GM18499 (cell line): ENCODE measurements at regions not wholly inside any gene's neighbourhood (a gene's known extent, or its start where the extent isn't known, plus 50 kb on each side); places are given as distances from the start of the nearest gene placed in this dataset.

Experiments used
- ATAC-seq: cut with Tn5 transposase; IDR thresholded peaks from one replicate; pipeline ENCODE4 v1.9.1; 2021; ENCODE audit warnings: moderate number of reproducible peaks; ENCODE audit not compliant: insufficient read depth, unreplicated experiment

DNA sequence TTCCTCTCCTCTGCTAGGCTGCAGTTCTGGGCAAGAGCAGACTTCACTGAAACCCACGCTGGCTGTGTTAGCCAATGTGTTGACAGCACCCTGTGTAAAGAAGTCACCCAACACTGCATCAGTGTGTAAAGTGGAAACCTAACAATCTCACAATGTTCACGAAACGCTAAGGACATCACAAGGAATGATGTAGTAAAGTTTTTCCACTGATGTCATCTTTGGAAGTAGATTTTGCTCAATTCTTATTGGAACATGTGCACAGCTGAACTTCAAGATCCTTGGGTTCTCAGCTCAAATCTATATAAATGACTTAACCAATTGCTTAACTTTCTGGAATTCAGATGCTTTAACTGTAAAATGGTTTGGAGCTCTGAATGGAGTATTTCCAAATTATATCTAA is 1112.5 kb downstream of the TSN start:
- no peak for ATAC-seq

DNA sequence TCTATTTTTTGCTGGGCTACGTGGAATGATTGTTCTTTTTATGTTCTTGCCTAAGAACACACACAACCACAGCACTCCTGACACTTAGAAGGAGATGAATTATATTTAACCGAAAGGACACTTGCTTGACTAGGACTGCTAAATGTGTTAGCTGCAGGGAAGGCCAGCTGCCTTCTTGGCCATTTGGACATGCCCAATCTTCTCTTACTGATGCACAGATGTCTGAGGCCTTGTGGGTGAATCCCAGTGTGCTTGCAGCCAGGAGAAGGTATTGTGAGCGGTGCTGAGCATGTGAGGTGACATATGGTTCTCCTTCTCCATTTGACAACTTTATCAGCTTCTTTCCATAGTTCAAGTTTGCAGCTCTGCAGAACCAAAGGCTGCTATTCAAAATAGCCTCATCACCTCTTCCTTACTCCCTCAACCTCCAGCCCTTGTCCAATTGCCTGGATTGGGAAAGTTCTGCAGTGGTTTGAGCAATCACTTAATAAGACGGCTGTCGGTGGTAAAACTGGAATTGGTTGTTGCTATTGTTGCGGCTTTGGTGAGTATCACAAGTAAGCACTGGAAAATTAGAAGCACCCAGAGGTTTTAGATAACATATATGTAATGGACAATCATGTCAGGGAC is 1113.3 kb downstream of the TSN start:
- ATAC-seq: no peak

DNA sequence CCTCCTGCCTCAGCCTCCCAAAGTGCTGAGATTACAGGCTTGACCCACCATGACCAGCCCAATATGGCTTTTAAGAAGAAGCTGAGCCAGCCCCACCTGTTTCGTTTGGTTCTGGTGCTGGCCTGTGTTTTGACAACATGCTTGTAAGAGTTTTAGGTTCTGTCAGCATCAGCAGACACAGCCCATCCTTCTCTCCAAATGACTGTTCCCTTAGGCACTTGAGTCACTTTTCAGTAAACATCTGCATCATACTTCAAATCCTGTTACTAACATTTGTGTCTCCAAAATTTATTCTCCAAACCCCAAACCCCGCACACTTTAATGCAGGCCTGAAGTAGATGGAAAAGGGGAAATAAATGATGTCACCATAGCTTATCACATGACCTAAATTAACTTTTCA is 1118.5 kb downstream of the TSN start:
- no peak for ATAC-seq

DNA sequence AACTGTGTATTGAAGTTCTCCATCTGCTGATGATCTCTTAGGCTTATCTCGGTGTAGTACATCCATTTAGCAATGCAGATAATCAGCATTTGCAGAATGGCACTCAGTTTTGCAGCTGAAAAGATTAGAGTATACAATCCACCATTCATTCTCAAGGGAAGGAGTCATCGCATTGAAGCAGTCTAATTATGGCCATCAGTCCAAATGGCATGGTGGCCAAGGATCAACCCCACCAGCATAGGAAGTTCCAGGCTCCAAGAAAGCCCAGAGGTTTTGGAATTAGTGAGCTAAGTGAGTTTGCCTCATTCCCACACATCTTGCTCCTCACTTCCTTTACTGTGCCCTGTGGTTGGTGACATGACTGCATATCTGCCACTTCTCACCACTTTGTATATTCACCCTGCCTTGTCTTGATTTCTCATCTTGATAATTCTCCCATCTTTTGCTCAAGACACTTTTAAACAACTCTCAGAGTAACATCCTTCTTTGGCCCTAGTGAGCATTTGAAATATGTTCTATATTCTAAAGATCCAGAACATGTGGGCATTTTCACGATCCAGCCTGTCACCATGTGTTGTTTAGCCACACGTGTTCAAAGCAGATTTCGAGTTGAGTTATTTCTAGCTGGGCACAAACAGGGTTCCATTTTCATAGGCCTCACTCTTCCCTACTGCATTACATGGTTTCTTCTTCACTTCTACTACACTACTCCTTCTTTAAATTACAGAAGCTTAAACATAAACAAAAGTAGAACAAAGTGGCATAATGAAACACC is 1119.8 kb downstream of the TSN start:
- ATAC-seq: no peak

DNA sequence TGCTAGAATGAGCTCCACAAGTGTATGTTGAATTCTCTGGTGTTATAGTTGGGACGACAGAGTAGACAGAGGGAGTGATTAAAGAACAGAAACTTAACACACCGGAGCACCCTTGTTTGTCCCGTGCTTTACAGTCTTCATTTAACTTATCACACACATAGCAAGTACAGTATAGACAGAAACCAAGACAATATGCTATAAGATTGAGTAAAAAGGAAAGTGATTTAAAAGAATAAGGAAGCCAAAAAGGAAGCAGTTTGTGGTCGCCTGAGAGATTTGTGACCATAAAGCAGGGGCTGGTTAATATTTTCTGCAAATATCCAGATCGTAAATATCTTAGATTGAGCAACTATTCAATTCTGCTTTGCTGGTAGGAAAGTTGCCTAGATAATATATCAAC is 1128.4 kb downstream of the TSN start:
- ATAC-seq: no peak

DNA sequence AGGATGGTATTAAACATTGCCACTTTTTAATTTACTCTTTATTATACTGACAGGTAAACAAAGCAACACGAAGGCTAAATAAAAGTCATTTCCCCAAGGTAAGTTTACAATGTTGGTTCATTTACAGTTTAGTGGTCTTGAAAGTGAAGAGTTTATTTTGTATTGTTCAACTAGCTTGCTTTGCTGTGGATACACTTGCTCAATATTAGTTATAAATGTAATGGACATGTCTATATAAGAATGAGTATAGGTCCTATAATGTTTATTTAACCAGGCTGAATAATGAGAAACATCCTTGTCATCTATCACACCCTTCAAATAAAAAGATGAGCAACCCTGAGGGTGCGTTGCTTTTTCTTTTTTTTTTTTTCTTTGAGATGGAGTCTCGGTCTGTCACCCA is 1129.4 kb downstream of the TSN start:
- ATAC-seq: no peak

DNA sequence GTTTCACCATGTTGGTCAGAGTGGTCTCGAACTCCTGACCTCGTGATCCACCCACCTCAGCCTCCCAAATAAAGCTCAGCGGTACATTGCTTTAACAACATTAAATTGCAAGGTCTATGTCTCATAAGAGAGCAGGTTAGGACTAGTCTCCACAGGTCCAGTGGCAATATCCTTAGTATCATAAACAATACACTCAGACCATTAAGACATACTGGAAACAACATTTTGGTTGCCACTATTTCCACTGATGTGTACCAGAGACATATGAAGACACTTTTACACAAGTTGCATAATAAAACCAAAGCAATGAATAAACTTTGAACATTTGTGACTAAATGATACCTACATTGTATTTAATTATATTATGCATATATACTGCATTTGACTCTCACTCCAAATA is 1130.0 kb downstream of the TSN start:
- ATAC-seq: no peak

DNA sequence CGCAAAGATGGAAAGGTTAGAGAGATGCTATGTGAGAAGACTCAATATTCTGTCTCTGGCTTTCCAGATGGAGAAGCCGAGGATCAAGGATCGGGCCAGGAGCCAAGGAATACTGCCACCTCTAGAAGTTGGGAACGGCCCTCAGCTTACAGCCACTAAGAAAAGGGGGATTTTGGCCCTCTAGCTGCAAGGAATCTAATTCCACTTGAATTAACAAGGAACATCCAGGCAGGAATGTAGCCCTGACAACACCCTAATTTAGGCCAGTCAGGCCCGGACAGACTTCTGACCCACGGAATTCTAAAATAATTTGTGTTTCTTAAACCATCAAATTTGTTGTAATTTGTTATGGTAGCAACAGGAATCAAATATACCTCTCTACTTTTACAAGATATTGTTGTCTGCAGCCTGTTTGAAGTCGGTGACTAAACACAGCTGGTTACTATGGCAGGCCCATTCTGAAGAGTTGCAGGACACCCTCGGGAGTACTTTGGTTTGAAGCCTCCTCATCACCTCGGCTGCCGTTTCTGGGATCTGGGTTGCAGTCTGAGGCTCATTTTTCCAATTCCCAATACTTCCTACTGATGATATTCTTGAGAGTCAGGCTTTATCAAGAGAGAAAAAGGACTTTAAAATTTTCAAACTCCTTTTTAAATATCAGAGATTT is 1131.2 kb downstream of the TSN start:
- no peak for ATAC-seq

DNA sequence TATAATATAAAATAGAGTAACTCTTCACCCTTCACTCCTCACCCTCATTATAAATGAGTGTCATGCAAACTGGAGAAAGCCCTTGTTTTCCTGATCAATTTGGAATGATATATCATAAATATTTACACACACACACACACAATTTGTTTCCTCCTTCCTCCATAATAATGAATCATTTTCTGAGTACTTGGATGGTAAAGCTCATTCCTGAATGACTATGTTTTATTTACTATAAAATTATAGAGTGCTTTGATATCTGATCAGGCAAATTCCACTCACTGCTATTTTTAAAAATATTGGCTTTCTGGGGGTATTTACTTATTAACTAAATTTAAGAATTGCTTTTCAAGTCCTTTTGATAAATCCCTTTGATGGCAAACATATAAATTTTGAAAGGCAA is 1125.5 kb upstream of the CNTNAP5 start:
- ATAC-seq: no peak

DNA sequence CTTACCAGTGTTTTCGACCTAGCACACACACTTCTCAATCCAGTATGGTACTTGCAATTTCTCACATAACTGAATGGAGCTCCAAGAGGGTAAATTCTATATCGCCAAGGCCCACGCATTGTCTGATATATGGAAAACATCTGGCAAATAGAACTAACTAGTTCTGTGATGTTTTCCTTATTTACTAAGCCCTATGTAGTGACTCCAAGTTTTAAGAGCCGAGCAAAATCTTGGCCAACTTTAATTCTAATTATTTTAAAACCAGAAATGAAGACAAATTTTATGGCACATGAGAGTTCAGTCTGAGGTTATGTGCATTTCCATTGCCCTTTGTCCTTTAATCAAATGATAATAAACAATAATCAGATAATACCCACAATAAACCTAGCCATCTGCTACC is 1119.7 kb upstream of the CNTNAP5 start:
- no peak for ATAC-seq

DNA sequence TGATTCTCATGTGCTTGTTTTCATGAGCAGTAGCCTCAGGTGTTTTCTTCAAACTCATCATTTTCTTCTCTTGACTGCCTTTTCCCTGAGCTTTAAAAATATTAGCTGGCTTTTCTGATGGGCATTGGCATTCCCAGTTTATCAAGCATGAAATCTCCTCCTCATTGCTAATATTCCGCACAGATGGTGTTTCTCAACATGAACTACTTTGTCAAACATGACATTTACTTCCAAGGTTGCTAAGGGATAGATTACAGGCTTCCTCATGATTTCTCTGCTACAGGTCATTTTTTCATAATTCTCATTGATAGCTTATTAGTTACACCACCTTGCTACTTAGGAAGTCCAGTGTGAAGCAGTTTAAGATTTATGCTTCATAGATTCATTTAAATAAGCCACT is 1116.9 kb upstream of the CNTNAP5 start:
- ATAC-seq: no peak

DNA sequence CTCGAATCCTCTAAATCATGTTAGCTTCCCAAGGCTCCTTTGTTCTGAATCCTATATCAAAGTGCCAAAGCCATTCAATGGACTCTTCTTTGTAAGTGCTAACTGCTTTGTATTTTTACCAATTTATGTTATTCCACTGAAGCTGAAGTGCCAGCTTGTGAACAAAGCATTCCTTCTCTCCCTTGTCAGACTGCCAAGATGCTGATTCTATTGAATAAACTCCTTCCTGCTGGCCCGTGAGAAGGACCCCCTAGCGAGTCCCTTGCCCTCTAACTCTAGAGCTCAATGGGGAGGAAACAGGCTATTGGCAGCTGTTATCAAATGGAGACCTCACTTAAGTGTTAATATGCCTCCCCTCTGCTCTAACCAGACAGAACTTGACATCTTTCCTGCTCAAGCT is 1097.9 kb upstream of the CNTNAP5 start:
- ATAC-seq: no peak

DNA sequence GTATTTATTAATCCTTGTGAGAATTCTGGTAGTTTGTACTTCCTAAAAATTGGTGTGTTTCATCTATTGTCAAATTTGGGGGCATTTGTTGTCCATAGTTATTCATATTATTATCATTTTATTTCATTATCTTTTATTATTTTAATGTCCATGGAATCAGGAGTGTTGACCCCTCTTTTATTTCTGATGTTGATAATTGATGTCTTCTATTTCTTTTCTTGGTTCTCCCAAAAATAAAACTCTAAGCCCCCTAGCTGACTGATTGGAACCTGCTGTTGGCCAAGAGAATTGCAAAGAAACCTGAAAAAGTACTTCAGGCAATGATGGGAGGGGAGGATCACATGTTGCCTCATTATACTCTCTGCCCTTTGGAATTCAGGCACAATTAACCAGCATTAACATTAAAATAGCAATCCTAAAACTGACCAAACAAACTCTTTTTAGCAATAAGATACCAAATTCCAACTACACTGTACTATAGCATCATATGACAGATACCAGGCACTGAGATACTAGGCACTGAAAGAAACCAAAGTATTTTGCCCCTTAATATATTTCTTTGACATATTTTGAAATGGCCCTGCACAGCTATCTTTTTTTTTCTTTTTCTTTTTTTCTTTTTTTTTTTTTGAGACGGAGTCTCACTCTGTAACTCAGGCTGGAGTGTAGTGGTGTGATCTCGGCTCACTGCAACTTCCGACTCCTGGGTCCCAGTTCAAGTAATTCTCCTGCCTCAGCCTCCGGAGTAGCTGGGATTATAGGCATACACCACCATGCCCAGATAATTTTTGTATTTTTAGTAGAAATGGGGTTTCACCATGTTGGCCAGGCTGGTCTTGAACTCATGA is 1097.2 kb upstream of the CNTNAP5 start:
- ATAC-seq: no peak

DNA sequence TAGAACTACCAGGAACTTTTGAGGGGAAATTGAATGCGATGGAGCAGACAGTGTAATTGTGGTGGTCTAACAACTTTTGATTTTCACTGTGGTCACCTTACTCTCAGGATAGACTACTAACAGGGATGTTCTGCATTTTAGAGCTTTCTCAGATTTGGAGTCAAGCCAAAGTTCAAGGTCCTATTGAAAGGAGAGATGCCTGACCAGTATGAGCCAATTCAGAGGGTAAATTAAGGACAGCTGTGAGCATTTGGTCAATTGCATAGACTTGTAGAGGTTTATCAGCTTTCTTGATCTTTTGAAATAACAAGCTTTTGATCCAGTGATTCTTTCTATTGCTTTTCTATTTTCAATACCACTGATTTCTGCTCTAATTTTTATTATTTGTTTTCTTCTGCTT is 1095.7 kb upstream of the CNTNAP5 start:
- ATAC-seq: no peak

DNA sequence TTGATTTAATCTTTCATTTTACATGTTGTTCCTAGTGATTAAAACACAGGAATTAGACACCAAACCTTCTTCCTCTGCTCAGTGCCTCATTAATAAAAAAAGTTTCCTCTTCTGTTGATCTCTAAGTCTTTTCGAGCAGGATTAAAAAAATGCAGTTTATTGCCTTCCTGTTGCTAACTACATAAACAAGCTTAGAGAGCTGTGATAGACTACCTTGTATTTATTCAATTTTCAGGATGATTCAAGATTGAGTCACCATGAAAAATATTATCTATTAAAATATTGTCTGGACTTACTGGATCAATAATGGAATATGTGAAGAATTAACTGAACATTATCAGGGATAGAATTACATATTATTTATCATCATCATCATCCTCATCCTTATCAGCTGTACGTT is 1089.6 kb upstream of the CNTNAP5 start:
- ATAC-seq: no peak

DNA sequence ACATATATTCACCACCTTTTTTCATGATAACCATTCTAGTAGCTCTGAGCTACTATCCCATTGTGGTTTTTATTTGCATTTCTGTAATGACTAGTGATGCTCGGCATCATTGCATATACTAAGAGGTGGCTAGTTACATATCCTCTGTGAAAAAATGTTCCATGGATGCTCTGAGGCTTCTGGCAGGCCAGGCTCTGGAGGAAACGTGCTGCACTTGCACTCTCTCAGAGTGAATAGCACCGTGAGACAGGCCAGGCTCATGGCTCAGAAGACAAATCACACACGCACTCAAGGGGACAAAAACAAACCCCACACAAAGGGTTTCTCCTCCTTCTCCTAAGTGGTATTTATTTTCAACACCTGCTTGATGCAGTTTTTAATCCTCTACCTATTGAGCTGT is 1085.3 kb upstream of the CNTNAP5 start:
- no peak for ATAC-seq

DNA sequence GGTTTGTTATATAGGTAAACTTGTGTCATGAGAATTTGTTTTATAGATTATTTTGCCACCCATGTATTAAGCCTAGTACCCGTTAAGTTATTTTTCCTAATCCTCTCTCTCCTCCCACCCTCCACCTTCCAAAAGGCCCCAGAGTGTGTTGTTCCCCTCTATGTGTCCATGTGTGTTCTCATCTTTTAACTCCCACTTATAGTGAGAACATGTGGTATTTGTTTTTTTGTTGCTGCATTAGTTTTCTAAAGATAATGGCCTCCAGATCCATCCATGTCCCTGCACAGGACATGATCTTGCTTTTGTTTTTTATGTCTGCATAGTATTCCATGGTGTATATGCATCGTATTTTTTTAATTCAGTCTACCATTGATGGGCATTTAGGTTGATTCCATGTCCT is 1075.6 kb upstream of the CNTNAP5 start:
- ATAC-seq: no peak

DNA sequence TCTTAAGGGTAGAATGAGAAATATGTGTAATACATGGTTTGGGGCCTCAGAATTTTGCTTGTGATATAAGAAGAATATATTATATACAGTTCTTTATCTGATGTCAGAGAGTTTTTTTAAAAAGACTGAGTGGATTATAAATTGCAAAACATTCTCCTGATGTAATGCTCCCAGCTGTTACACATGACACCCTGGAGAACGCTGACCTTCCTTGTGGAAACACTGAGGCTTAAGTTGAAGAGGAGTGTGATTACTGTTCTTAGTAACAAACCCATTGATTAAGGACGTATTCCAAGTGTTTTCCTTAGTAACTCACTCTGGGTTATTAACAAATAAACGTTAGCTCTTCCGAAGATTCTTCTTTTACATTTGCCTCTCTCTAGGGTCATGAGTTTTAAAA is 1069.3 kb upstream of the CNTNAP5 start:
- no peak for ATAC-seq

DNA sequence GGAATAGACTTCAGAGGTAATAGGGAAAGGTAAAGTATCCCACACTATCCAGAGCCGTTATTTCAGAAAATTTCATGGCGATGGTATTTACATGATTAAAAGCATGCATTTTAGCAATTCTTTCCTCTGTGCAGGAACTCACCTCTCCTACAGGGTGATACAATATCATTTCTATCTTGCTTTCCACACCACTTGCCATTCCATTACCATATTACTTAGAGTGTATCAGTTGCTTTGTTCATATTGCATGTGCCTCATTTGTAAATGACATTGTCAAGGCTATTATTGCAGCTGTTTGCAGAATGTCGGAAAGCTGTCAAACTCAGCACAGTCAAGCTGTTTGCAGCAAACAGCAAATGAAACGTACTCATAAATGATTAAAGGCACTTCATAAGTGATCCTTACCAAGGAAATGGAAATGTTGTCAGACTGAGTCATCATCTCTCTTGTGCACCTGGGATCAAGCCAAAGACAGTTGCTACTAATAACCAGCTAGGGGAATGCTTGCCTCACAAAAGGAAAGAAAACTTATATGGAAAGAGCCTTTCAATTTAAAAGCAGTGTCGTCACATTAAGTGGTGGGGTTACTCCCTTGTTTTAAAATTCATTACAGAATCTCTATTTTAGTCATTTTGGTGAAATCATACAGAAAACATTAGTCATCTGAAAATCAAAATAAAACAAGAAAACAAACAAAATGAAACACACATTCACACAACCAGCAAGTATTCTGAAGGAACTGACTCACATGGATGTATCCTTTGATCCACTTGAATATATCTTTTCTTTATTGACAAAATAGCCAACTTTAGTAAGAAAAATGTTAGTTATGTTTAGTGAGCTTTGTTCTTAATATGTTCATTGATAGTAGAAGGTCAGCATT is 1064.1 kb upstream of the CNTNAP5 start:
- no peak for ATAC-seq

DNA sequence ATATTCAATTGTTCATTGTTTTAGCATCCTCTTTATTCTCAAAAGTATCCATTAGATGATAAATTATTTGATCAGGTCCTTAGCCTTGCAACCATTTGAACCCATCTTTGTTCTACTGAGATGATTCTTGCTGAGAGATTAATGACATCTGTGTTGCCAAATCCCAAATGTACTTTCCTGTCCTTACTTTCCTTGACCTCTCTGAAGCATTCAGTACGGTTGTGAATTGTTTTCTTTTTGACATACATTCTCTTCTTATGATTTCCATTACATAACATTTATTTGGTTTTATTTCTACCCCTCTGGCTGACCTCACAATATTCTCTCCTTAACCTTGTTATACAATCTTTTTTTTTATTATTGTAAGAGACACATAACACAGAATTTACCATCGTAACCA is 1058.6 kb upstream of the CNTNAP5 start:
- no peak for ATAC-seq
